ENCODE measurements at regions not wholly inside any gene's neighbourhood (a gene's known extent, or its start where the extent isn't known, plus 50 kb on each side); places are given as distances from the start of the nearest gene placed in this dataset.
"Not testable (repeated sequence)": the region's sequence is repeated elsewhere in the genome, so short reads cannot be mapped to it uniquely, and the experiment has no call there.

DNA sequence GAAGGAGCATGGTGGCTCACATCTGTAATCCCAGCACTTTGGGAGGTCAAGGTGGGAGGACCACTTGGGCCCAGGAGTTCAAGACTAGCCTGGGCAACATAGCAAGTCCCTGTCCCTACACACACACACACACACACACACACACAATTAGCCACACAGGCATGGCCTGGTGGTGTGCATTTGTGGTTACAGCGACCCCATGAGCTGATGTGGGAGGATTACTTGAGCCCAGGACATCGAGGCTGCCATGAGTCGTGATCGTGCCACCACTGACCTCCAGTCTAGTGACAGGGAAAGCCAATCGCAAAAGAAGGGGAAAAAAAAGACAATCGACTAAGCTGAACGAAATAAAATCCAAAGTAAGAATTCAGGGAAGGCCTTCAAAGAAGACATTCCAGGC is 67.9 kb downstream of the TBX3 start:
- no peak for DNase-seq

DNA sequence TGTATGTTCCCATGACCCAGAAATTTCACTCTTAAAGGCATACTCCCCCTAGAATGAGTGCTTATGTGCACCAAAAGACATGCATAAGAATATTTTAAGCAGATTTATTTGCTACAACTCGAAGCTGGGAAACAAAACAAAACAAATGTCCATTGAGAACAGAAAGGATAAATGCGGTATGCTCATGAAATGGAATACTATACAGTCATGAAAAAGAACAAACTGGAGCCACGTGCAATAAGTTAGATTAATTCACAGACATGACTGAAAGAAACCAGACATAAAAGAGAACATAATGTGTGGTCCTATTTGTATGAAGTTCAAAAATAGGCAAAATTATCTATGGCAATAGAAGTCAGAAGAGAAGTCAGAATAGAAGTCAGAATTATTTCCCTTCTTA is 69.9 kb downstream of the TBX3 start:
- no peak for DNase-seq

DNA sequence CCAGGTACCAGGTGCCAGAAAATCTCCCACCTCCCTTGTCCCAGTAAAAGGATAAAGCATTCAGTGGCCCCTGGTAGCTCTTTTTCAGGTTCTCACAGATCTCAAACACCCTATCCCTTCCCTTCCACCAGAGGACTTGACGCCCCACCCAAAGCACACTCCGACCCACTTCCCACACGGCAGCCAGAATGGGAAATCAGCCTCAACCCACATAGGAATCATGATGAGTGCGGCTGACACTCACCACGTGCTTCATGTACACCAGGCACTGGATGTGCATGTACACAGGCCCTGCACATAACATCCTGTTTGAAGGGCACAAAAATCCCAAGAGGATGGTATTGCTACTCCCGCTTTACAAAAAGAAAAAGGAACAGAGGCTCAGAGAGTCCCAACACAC is 71.9 kb downstream of the TBX3 start:
- no peak for DNase-seq

DNA sequence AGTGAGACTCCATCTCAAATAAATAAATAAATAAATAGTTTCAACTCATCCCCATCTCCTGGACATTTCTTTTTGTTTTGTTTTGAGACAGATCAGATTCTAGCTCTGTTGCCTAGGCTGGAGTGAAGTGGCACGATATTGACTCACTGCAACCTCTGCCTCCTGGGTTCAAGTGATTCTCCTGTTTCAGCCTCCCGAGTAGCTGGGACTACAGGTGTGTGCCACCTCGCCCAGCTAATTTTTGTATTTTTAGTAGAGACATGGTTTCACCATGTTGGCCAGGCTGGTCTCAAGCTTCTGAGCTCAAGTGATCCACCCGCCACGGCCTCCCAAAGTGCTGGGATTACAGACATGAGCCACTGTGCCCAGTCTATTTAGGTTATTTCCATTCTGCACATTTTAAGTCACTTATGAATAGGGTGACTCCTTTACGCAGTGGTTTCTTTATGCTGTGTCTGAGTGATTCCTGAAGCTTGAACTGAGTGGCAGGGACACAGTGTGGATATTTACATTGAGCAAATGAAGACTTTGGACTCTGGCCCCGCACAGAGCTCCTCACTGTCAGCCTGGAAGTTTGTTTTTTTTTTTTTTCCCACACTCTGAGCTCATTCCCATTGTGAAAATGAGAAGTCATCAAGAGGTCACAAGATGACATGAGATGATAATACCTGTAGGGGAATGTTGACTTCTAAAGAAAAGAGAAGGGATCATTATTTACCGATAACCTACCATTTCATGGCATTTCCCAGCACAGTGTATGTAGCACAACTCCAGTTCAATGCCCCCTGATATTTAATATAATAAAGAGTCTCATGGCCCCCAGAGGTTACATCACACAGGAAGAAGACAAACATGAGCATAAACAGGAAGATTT is 72.6 kb downstream of the TBX3 start:
- DNase-seq, result no peak

DNA sequence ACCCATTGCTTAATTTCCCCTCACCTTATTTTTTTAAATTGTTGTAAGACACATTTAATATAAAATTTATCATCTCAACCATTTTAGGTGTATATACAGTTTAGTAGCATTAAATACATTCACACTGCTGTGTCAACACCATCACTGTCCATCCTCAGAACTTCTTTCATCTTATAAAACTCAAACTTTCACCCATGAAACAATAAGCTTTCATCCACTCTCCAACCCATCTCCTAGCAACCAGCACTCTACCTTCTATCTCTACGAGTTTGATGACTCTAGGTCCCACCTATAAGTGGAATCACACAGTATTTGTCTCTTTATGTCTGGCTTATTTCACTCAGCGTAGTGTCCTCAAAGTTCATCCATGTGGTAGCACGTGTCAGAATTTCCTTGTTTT is 75.5 kb downstream of the TBX3 start:
- DNase-seq, result no peak

DNA sequence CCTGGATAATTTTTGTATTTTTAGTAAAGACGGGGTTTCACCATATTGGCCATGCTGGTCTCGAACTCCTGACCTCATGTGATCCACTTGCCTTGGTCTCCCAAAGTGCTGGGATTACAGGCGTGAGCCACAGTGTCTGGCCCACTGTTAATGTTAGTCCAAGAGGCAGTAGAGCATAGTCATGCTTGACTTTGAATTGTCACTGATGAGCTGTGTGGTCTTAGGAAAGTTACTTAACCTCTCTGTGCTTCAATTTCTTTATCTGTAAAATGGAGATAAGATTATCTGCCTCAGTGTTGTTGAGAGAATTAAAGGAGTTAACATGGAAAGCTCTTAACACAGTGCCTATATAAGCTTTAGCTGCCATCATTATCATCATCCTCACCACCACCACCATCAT is 78.1 kb downstream of the TBX3 start:
- no peak for DNase-seq

DNA sequence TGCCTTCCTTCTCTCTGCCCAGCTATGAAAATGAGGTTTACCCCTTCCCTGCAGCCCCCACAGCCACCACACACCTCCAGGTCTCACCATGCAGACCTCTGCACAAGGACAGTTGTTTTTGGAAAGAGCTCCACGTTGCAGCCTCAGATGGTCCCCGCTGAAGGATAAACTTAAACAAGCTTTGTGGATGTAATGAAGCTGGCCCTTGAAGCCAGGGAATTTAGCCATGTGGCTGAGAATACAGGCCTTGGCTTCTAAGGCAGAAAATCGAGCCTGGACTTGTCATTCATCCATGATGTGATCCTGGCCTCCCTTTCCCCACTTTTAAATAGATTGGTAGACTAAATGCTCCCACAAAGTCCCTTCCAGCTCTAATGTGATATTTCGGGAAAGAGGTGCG is 79.4 kb downstream of the TBX3 start:
- no peak for DNase-seq

DNA sequence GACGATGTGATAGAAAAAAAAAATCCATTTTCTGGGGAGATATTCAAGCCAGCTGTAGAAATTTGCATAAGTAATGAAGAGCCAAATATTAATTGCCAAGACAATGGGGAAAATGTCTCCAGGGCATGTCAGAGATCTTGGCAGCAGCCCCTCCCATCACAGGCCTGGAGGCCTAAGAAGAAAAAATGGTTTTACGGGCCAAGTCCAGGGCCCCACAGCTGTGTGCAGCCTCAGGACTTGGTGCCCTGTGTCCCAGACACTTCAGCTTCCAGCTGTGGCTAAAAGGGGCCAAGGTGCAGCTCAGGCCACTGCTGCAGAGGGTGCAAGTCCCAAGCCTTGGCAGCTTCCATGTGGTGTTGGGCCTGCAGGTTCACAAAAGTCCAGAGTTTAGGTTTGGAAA is 83.4 kb downstream of the TBX3 start:
- not testable (repeated sequence) for DNase-seq

DNA sequence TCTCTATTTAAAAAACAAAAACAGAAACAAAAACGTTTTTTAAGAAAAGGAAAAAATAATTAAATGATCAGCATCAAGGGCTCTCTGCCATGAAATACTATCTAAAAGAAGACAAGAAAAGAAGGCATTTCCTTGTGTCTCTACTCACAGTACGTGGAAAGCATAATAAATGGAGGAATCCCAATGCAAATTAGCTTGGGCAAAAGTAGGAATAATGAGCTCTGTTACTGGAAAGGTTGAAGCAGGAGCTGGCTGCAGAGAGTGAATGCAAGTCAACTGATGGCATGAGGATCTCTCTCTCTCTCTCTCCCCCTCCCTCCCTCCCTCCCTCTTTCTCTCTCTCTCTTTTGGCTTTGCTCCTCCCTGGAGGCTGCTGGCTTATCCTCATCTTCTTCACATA is 85.9 kb downstream of the TBX3 start:
- DNase-seq, result no peak

DNA sequence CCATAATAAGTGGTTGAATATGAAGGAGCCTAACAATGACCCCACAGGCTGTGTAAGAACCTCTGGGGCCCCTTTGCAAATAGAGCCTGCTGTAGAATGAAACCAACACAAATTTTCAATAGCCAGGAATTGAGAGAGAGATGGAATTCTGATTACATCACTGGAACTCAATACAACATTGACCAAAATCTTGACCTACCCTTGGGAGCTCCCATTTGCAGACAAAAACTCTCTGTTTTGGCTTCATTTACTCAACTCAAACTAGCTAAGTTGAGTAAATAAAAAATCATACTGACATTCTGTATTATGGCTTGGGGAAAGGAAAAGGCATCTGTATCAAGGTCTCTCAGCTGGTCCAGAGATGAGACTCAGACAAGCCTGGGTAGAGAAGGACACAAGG is 91.0 kb downstream of the TBX3 start:
- no peak for DNase-seq

DNA sequence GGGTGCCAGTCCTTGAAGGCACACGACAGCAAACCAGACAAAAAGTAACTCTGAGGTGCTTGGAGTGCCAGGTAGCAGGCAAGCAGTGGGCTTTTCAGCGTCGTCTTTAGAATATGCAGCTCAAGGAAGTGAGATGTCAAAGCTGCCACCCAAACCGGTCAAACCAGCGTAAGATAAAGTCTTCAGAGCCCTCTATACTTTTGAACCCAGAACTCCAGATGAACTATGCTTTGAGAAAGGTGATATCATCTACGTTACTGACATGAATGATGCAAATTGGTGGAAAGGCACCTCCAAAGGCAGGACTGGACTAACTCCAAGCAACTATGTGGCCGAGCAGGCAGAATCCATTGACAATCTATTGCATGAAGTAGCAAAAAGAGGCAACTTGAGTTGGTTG is 95.9 kb downstream of the TBX3 start:
- DNase-seq, result no peak

DNA sequence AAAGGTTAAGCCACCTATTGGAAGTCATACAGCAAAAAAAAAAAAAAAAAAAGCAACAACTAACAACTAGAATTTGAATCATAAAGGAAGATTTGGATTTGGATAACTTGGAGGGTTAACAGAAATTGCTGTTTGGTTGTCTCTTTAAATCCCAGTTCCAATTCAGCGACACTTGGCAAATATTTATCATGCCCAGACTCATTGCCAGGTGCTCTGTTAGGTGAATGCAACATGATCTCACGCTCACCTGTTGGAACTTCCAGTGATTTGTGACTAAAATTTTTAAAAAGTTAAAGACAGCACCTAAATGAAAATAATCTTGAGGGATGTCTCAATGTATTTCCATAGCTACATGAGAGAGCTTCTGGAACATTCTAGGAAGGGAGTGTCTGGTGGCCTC is 103.7 kb downstream of the TBX3 start:
- no peak for DNase-seq

DNA sequence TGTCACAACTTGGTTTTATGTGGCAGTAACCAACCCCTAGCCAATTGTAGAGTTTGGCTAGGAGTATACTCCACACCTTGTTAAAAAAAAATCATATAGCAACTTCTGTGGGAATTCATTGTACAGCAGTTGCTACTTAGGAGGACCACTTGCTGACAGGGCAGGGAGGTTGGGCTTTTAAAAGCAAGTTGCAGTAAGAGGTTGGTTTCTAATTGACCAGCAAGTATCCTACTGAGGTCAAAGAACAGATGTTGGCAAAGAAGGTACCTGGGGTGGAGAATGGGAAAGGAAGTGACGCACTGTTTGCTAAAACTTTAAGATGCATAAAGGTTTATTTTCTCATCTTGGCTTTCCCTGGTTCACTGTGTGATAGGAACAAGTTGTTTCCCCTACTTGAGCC is 104.6 kb downstream of the TBX3 start:
- no peak for DNase-seq

DNA sequence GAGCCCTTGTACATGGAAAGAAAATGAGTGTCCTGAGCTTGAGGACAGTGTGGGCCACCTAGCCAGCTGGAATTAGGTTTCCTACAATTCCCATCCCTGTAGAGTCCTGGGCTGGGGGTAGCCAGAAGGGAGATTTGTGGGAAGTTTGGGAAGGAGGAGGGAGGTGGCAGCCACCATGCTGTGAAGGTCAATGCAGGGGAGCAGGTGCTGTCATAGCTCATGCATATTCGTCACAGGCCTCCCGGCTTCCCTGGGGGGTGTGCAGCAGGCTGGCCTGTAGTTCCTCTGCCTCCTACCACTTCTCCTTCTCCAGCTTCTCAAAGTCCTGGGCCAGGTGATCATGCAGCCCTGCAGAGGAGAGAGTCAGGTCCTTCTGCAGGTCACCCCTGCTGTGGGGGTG is 121.3 kb downstream of the TBX3 start:
- DNase-seq, result no peak

DNA sequence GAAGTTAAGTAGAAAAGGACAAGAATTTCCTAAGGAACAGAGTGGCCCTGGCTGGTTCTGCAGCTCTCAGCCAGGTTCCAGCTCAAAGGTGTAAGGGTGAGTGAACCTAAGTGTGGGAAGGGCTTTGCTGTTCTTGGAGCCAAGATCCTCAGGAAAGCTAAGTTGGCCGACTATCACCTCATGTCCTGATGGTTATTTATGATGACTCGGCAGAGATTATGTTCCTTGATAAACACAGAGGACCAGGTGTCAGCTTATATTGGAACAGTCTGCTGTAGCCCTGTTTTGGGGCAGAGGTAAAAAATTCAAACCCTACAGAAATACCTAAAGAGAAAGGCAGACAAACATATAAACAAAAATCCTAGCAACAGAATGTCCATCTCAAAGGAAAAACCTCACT is 128.5 kb downstream of the TBX3 start:
- DNase-seq, result no peak

DNA sequence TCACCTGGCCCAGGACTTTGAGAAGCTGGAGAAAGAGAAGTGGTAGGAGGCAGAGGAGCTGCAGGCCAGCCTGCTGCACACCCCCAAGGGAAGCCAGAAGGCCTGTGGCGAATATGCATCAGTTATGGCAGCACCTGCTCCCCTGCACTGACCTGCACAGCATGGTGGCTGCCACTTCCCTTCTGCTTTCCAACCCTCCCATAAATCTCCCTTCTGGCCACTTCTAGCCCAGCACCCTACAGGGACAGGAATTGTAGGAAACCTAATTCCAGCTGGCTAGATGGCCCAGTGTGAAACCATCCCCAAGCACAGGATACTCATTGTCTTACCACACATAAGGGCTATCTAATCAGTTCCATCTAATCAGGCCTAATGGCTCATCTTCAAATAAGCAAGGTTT is 136.3 kb downstream of the TBX3 start:
- DNase-seq, result no peak

DNA sequence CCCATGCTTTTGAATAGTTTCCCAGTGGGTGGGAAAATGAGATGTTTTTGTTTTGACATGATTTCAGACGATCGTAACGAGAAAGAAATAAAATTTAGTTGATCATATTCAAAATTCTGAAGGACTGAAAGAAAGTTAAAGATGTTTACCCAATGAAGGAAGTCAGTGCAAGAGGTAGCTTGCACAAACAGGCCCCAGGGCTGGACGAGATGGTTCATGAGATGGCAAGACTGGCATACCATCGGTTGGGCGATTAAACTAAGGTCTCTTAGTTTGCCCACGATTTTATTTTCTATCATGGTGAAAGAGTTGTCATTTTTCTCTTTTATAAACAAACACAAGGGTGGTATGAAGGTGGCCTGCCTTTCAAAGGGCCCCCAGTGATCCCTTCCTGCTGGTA is 124.5 kb upstream of the TBX5 start:
- no peak for DNase-seq

DNA sequence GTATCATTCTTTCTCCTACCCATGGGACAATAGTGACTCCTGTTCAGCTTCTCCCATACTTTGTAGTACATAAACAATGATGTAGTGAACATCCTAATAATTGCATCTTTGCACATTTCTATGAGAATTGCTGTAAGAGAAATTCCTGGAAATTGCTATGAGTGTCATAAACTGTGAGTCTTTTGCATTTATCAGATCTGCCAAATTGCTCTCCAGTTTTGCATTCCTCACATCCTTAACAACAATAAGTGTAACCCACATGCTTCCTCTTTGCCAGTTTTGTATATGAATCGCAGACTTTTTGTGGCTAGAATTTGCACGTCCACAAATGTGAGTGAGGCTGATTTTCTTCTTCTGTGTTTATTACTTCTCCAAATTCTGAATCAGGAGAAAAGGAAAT is 124.0 kb upstream of the TBX5 start:
- no peak for DNase-seq

DNA sequence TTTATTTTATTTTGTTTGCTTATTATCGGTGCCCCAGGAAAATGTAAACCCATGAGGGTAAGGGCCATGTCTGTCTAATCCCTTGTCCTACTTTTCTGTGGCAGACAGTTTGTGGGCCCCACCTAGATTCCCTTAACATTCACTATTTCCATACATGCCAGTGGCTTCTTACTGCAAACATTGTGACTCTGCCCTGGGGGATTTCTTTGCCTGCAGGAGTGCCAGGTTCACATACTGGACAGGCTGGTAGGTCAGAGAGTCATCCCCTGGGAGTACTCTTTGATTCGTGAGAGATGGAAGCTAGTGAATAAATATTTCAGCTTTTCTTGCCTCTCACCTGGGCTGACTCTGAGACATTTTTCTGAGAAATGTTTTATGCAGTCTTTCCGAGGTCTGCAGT is 122.8 kb upstream of the TBX5 start:
- DNase-seq, result no peak

DNA sequence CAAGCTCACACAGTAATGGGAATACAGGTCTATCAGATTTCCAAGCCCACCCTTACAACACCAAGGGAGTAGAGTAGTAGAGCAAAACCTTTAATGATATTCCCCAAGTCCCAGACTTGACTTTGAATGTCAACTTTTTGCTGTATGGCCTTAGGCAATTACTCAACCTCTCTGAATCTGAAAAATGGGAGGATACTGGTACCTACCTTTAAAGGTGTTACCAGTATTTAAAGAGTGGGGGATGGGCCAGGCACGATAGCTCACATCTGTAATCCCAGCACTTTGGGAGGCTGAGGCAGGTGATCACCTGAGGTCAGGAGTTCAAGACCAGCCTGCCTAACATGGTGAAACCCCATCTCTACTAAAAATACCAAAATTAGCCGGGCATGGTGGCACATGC is 115.2 kb upstream of the TBX5 start:
- DNase-seq, result not testable (repeated sequence)

DNA sequence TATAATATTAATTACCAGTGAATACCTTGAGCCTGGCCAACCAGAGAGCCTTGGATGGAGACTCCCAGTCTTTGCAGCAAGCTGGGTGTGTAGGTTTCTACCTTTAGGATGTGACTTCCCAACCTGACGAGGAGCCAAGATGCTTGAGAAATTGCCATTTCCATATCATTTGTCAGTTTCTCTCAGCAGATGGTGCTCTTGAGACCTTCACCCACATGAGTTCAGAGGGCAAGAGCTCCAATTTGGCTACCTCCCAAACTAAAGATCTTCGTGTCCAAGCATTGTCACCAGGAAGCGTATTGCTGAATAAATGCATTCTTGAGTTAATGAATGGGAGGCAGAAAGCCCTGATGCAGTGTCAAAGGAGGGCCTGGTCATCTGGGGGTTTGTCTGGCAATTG is 106.4 kb upstream of the TBX5 start:
- no peak for DNase-seq

DNA sequence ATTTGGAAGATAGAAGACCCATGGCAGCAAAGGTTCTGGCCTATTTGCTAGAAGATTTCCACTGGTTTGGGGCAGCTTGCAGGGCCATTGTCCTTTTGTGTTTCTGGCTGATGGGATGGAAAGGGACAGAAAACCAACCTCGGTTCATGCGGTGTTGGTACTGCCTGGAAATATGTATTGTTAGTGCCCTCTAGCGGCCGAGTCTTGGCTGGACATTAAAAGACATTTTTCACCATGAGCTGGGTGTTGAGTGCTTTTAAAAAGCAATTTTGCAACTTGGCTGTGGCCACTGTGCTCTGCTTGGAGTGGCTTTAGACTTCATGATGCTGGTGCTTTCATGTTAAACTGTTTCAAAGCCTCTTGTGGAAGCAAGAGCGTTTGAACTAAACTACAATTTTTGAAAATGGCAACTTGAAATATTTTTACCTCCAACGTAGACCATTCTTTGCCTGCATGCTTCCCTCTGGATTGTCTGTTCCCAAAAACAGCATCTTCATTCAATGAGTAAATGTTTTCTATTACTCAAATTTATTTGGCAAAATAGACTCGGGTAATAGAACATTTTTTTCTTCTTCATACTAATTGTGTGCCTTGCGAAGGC is 102.7 kb upstream of the TBX5 start:
- peak in 53 of 58 donors; percentile 1 to 75 (median 30) for DNase-seq

DNA sequence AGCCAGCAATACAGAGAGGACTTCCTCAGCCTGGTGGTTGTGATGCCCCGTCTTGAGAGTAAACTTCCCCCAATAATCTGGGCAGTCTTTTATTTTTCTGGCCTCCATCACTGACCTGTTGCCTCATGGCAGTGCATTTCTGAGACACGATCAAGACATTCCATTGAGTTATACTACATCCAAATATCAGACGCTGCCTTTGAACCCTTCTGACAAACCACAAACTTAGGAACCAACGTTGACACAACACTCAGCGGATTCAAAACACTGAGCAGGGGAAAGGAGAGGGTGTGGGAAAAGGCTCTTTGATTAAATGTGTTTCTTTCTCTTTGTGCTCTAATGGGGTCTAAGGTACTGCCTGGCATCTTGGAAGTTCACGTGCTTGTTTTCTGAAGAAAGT is 100.7 kb upstream of the TBX5 start:
- DNase-seq, result no peak
